C1 segment of cervical spinal cord (tissue), 14 donors: ENCODE measurements at regions not wholly inside any gene's neighbourhood (a gene's known extent, or its start where the extent isn't known, plus 50 kb on each side); places are given as distances from the start of the nearest gene placed in this dataset.

Source experiments
- DNase-seq, 14 donors: peaks; one replicate each; lab custom pipeline; 2025; lab: John Stamatoyannopoulos, UW

GRCh38 chr2:201968476-201968875 lies 65.2 kb upstream of the FZD7 start:
- no peak for DNase-seq

DNA sequence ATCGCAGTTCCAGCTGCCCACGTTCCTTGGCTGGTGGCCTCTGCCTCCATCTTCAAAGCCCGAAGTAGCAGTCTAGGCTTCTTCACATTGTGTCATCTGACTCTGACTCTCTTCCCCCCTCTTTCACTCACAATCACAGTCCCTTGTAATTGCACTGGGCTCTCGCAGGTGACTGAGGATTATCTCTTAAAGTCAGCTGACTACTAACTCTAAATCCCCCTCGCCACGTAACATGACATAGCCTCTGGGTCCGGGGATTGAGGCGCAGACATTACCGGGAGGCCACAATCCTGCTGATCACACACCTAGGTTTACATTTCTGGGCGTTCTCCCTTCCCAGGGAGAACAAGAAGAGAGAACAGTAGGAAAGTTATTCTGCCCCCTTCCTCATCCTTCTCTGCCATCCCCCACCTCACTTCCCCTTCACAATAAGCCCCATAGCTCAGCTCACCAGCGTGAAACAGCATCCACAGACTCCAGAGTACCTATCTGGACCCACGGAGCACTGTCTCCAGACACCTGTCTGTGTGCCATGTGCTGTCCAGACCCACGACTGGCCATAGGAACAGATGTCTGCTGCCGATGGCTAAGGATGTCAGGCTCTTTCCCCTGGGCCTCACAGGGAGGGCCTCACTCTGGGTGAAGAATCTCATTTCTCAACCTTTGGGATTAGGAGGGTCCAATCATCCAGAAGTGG lies 64.3 kb upstream of the FZD7 start:
- DNase-seq = no peak

GRCh38 chr2:201969938-201970785 lies 63.5 kb upstream of the FZD7 start:
- no peak for DNase-seq

GRCh38 chr2:201970786-201971108 lies 62.9 kb upstream of the FZD7 start:
- no peak for DNase-seq

- DNase-seq = peak in 1 of 14 donors; percentile 48
Measured at GRCh38 chr2:201971531-201972228, 62.0 kb upstream of the FZD7 start.

DNA sequence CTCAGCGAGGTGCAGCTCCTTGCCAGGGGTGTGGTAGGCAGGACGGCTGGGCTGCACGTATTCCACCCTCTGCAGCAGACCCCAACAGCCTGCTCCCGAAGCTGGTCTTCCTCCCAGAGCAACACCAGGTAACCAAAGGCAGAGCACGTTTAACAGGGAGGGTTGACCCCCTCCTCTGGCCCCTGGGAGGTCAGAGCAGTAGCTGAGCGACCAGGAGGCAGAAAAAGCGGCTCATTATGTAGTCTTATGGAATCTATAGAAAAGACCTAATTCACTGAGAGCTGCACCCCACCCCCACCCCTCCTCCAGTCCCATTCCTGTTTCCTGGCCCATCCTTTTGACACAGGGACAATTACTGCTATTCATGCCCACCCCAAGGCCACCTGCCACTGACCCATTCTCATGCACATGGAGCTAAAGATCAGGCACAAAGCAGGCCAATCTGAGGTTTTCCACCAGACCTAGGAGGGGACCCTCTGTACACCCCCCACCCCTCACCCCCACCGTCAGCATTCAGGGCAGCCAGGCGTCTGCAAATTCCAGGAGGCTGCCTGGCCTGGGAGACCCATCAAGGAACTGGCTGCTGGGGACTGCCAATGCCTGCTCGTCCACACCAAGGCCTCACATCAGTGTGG lies 60.9 kb upstream of the FZD7 start:
- DNase-seq = no peak

DNA sequence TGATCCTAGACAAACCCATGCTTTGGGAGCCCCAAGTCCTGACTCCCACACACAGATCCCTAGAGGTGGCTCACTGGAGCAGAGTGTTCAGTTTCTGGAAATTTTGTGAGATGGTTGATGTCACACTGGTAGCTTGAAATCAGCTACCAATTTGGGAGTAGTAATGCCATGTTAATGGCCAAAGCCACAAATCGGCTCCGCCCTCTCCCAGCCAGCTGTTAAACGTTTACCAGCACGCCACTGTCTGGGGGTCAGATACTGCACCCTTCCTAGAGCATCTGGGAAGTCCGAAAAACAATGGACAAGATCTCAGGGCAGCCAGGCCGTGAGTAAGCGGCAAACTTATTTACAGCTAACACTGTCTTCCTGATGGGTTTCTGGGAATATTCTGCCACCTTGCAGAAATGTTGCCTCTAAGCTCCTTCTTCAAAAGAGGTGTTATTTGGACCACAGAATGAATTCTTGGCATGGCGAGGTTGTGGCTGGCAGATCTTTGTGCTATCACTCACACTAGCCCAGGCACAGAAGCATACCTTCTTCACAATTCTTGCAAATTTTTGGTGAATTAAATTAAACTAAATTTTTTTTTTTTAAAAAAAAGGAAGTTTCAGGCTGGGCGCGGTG lies 60.2 kb upstream of the FZD7 start:
- DNase-seq = no peak

DNA sequence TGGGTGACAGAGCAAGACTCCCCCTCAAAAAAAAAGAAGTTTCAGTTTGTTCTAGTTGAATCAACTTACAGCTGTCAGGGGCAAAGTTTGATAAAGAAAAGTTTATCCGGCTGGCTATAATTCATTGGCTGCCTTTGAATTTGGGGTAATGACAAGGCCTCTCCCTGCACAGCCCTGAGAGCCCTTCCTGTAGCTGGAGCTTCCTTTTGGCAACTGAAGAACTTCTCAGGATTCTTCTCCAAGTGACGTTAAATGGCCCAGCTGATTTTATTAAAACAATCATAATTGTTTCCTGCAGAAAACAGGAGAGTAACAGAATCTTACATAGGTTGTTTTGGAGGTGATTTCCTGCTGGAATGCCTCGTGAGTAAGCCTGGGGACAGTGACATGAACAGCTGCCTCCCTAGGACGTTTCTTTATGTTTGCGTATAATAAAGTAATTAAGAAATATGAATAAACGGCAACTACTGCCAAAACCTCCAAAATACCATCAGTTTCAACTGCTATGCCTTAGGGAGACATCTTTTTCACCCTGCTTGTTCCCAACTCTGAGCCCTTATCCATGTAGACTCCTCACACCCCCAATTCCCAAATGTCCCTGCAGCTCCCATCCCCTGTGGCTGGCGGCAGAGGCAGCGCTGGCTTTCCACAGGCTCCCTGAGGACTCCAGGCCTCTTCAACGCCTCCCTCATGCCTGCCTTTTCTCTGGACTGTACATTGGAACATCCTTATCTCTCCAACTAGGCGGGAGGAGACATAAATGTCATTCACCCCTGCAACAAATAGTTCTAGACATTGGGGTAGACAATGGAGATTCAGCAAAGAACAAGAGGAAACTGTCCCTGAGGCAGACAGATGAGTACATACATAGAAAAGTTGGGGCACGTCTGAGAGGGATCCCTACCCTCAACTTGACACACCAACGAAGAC lies 59.2 kb upstream of the FZD7 start:
- DNase-seq = no peak

GRCh38 chr2:201975434-201975833 lies 58.2 kb upstream of the FZD7 start:
- DNase-seq = no peak

GRCh38 chr2:201975964-201976612 lies 57.6 kb upstream of the FZD7 start:
- no peak for DNase-seq

DNA sequence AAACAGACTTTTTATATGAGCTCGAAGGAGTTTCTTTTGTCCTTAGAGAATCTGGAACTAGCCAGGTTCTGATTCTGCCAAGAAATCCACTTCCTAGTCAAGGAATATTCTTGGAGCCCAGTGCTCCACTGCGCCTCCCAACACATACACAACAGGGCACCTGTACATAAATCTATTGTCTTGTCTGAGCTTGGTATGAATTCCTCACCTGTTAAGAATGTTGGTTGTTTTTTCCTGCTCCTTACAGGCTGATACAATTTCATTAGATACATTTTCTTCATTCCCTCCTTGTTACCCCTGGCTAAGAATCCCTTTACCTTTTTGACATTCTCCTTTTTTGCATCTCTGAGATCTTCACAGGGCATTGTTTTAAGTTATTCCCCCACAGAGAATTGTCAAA lies 56.0 kb upstream of the FZD7 start:
- no peak for DNase-seq

DNA sequence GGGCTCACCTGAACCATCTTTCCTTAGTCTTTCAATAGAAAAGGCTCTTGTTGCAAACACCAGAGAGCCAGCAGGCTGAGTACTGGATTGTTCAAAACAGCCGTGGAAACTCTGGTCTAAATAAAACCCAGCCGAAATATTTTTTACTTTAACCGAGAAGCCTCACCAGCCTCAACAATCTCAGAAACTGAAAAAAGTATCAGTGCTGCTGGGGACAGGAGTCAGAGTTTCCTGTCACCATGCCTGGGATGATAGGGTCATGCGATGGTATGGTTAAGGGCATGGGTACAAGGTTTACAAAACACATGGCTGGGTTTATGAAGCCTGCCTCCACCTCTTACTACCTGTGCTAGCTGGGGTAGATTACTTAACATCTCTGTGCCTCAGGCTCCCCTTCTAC lies 55.3 kb upstream of the FZD7 start:
- no peak for DNase-seq

DNA sequence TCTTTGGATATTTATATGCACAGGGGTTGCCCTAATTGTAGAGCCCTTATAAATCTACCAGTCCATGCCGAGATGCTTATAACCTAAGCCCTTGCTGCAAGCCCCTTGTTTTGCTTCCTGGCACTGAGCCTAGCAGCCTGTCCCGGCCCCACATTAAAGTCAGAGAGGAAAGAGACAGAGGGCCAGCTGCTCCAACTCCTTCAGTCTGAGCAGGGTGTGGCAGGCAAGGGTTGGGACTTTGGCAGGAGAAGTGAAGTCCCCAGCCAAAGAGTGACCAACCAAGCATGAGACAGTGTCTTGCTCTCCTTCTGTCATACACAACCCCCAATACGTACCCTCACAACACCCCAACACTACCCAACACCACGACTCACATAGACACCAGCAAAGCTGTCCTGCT lies 54.7 kb upstream of the FZD7 start:
- DNase-seq = no peak

DNA sequence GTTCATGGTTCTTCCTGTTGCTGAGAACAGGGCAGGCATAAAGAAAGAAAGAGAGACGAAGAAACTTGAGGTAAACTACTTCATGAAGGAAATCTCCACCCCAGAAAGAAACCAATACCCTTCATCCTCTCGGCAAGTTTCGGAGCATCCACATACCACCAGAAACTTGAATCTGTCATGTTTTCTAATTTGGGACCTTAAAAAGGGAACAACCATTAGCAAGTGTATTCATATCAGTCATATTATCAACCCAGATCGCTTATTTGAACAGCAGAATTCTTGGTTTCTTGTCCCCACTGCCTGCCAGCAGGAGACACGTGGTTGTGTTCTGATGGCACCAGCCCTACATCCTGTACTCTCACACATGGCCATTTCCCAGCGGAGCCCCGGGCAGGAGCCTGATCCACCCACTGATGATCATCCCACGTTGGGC lies 53.2 kb upstream of the FZD7 start:
- peak in 1 of 14 donors; percentile 99 for DNase-seq

GRCh38 chr2:201980946-201981345 lies 52.7 kb upstream of the FZD7 start:
- DNase-seq = peak in 4 of 14 donors; percentile 28 to 99 (median 44)

- peak in 1 of 14 donors; percentile 55 for DNase-seq
Measured at GRCh38 chr2:201983174-201983573, 50.5 kb upstream of the FZD7 start.

DNA sequence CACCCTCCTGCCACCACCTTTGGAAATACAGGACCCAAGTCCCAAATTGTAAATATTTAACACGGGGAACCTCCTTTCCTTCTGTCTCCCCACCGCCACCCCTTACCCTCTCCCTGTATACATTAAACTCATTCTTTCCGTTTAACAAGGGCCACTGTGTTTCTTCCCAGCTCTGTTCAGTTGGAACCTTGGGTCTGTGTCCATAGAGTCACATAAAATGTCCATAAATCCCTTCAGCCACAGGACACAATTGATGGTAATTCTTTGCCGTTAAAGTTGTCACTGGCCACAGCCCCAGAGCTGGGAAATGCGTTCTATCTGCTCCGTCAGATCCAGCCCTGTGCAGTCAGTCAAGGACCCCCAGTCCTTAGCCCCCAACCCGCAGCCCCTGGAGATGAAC lies 49.9 kb upstream of the FZD7 start:
- no peak for DNase-seq
